GM12891 (cell line): ENCODE measurements at regions not wholly inside any gene's neighbourhood (a gene's known extent, or its start where the extent isn't known, plus 50 kb on each side); places are given as distances from the start of the nearest gene placed in this dataset.

Experiments
- DNase-seq: peaks from one replicate; pipeline ENCODE4 v3.0.0; 2011; ENCODE audit warnings: low spot score; ENCODE audit not compliant: insufficient read length
- FAIRE-seq: peaks from 2 replicates; lab custom pipeline; 2011; peaks lifted over from hg19 to GRCh38; lab: Jason Lieb, UNC
- PAX5 ChIP-seq: IDR thresholded peaks from 2 replicates; pipeline ENCODE4 v1.6.1; 2011; ENCODE audit warnings: low read length, moderate library complexity, mild to moderate bottlenecking; ENCODE audit not compliant: insufficient read depth, severe bottlenecking
- POLR2A ChIP-seq: IDR thresholded peaks from 2 replicates; pipeline ENCODE4 v1.6.1; 2011; ENCODE audit warnings: low read depth, low read length, control low read depth
- POLR2AphosphoS5 ChIP-seq: IDR thresholded peaks from 2 replicates; pipeline ENCODE4 v1.6.1; 2011; ENCODE audit warnings: low read depth, low read length, control low read depth
- POU2F2 ChIP-seq: IDR thresholded peaks from 2 replicates; pipeline ENCODE4 v1.6.1; 2011; ENCODE audit warnings: low read depth, mild to moderate bottlenecking, control low read depth, low read length, moderate library complexity
- SPI1 ChIP-seq: IDR thresholded peaks from 2 replicates; pipeline ENCODE4 v1.6.1; 2011; ENCODE audit warnings: low read depth, low read length, control low read depth
- TAF1 ChIP-seq: IDR thresholded peaks from 2 replicates; pipeline ENCODE4 v1.6.1; 2011; ENCODE audit warnings: low read depth, low read length, control low read depth

DNA sequence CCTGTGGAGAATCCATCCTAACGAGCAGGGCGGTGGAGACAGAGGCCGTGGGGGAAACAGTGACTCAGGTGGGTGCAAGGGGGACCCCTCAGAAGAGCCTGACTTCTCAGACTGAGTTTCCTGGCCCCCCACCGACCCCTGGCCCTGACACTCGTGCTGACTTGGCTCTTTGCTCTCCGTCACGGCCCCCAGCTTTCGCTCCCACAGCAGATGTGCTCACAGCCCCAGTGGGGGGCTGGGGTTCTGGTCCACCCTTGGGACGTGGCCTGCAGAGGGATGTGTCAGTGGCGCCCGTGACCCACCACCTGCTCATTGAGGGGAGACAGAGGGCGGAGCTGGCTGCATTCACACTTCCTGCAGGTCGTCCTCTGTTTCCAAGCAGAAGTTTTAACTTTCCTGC, 62.9 kb upstream of the IRX4 start:
- TF ChIP-seq SPI1 (no peak), POU2F2 (no peak), PAX5 (no peak), TAF1 (no peak), POLR2AphosphoS5 (no peak), POLR2A (no peak)
- FAIRE-seq = no peak
- no peak for DNase-seq

DNA sequence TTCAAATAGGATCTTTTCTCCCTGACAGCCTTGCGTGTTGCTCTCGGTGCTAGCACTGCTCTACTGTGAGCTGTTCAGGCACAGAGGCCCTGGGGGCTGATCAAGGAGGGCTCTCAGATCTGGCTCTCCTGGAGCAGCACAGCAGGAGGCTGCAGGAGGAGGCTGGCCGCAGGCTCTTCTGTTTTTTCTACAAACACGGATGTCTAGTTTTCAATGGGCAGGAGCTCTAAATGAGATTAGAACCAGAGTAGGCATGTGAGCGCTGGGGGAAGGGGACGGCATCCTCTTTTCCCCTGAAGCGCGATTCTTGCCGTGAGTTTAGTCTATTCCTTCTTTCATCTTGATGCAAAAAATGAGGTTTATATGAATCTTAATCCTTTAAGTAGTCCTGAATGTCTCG, 61.7 kb upstream of the IRX4 start:
- FAIRE-seq (no peak), DNase-seq (no peak)
- TF ChIP-seq POLR2AphosphoS5 (no peak), POU2F2 (no peak), SPI1 (no peak), PAX5 (no peak)

GRCh38 chr5:1943481-1943880, 60.8 kb upstream of the IRX4 start:
- FAIRE-seq (no peak), DNase-seq (no peak)
- no peak for TF ChIP-seq PAX5
- no peak for TF ChIP-seq POLR2AphosphoS5
- no peak for TF ChIP-seq TAF1
- TF ChIP-seq SPI1 = no peak
- no peak for TF ChIP-seq POLR2A
- no peak for TF ChIP-seq POU2F2

DNA sequence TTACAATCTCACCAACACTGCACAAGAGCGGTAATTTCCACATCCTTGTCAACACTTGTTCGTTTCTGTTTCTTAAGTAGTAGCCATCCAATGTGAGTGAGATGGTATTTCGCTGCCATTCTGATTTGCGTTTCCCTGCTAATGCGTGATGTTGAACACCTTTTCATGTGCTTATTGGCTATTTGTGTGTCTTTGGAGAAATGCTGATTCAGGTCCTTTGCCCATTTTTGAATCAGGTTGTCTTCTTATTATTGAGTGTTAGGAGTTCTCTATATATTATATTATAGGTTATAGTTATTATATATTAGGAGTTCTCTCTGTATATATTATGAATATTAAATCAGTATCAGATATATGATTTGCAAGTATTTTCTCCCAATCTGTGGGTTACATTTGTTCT, 59.9 kb upstream of the IRX4 start:
- TF ChIP-seq POLR2AphosphoS5 = no peak
- no peak for TF ChIP-seq POU2F2
- no peak for TF ChIP-seq PAX5
- no peak for TF ChIP-seq POLR2A
- no peak for TF ChIP-seq TAF1
- no peak for TF ChIP-seq SPI1
- no peak for FAIRE-seq
- DNase-seq = no peak

- DNase-seq = no peak
- TF ChIP-seq POLR2AphosphoS5 = no peak
- no peak for FAIRE-seq
Measured at GRCh38 chr5:1942158-1942557, 59.4 kb upstream of the IRX4 start.

DNA sequence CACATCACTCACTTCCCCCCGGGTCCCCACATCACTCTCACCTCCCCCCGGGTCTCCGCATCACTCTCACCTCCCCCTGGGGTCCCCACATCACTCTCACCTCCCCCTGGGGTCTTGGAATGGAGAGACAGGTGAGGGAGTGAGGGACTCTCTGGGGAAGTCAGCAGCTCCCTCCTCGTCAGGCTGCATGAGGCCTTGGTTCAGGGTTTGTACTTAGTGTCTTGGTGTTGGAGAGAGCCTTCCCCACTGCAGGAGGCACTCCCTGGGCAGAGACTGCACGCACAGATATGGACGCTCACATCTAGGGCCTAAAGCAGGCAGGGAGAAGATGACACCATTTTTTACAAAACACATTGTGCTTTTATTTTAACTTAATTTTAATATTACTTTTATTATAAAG, 56.5 kb upstream of the IRX4 start:
- FAIRE-seq = no peak

GRCh38 chr5:1938310-1939000, 55.7 kb upstream of the IRX4 start:
- TF ChIP-seq POLR2AphosphoS5 (no peak), POU2F2 (no peak), TAF1 (no peak), SPI1 (no peak), POLR2A (no peak), PAX5 (no peak)
- DNase-seq (no peak), FAIRE-seq (no peak)

More for the DNA sequence above, 56.5 kb upstream of the IRX4 start:
- DNase-seq = no peak
- no peak for TF ChIP-seq POU2F2
- TF ChIP-seq SPI1 = no peak
- TF ChIP-seq POLR2A = no peak
- no peak for TF ChIP-seq PAX5
- no peak for TF ChIP-seq TAF1
- TF ChIP-seq POLR2AphosphoS5 = no peak

DNA sequence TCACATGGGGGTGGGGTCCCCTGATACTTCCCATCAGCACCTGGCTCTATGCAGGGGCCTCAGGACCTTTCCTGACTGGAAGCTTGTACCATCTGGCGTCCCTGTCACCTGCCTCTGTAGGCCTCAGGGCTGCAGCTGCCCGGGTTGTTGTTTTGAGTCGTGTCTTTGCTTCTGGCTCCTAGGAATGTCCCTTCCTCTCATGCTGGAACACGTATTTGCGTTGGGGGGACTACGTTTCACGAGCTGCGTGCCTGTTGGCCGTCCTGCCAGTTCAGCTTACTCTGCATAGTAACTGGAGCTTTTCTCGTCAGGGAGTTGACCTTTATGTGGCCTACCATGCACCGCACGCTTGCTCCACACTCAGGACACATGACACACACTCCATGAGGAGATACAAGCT, 54.9 kb upstream of the IRX4 start:
- DNase-seq (no peak), FAIRE-seq (no peak)
- TF ChIP-seq POLR2AphosphoS5 = no peak
- no peak for TF ChIP-seq POLR2A
- TF ChIP-seq TAF1 = no peak
- TF ChIP-seq SPI1 = no peak
- no peak for TF ChIP-seq PAX5
- TF ChIP-seq POU2F2 = no peak

DNA sequence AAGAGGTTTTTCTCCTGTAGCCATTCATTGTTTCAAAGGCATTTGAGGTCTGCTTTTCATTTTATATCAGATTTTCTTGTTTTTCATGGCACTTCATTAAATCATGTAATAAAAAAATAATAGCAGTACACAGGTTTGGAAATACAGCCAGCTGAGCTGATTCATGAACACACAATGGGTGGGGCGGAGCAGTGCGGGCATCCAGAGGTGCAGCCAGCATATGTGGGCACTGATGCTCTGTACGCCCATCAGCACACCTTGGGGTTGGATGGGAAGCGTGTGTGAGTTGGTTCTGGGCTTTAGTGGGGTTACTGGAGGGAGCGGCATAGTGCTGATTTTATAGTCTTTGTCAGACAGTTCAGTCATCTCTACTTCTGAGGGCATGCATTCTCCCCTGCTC, 54.2 kb upstream of the IRX4 start:
- no peak for TF ChIP-seq TAF1
- TF ChIP-seq POLR2AphosphoS5 = no peak
- no peak for TF ChIP-seq PAX5
- no peak for TF ChIP-seq SPI1
- no peak for TF ChIP-seq POLR2A
- TF ChIP-seq POU2F2 = no peak
- no peak for FAIRE-seq
- no peak for DNase-seq

- FAIRE-seq (no peak), DNase-seq (no peak)
- TF ChIP-seq SPI1 = no peak
- TF ChIP-seq POLR2A = no peak
- TF ChIP-seq TAF1 = no peak
- no peak for TF ChIP-seq PAX5
- no peak for TF ChIP-seq POU2F2
- no peak for TF ChIP-seq POLR2AphosphoS5
Measured at GRCh38 chr5:1936413-1936812, 53.7 kb upstream of the IRX4 start.
